Activated T-cell treated with anti-CD3 and anti-CD28 coated beads for 48 hours (primary cell): ENCODE measurements at regions not wholly inside any gene's neighbourhood (a gene's known extent, or its start where the extent isn't known, plus 50 kb on each side); places are given as distances from the start of the nearest gene placed in this dataset.

Experiments
- DNase-seq: peaks from one replicate; pipeline ENCODE4 v3.0.0-alpha.2; 2020; ENCODE audit warnings: low read depth

GRCh38 chr5:6006838-6007314 lies 371.5 kb downstream of the MED10 start:
- DNase-seq, result no peak

GRCh38 chr5:6003040-6003825 lies 375.1 kb downstream of the MED10 start:
- DNase-seq, result no peak

- DNase-seq, result no peak
Measured at GRCh38 chr5:6000867-6001266, 377.5 kb downstream of the MED10 start.

GRCh38 chr5:5995819-5996218 lies 382.5 kb downstream of the MED10 start:
- DNase-seq, result no peak

DNA sequence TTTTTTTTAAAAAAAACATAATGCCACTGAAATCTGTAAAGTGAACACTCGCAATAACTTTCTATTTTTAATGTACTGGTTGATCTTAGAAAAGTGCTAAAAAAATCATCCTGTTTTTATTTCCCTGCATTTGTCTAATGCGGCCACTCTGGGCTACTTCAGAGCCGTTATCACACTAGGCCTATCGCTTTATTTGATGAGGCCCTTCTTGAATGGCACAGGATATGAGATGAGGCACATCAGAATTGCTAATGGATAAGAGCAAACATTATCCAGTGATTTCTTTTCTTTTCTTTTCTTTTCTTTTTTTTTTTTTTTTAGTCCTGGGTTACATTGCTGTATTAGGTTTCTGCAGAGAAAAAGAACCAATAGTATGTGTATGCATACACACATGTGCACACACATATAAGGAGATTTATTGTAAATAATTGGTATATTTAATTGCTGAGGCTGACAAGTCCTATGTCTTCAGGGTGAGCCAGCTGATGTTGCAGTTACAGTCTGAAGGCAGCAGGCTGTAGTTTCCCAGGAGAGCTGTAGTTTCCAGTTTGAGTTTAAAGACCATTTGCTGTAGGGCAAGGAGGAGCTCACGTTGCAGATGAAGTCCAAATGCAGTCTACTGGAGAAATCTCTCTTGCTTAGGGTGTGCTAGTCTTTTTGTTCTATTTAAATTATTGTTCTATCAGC lies 391.7 kb downstream of the MED10 start:
- DNase-seq, result no peak

DNA sequence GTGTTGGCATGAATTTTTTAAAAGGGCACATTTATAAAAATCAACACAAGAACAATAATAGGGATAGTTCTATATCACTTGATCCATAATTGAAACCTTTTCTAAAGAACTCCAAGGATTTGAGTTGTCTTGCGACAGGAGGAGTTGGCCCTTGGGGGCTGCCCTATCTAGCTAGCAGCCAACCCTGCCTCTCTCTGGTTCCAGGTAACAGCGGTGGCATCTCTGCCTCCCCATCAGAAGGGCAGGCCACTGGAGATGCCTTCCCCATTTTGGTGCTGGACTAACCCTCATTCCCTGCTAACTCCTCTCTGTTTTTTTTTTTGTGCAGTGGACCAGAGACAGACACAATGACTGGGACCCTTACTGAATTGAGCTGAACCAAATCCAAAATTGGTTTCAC lies 393.0 kb downstream of the MED10 start:
- DNase-seq, result no peak

DNA sequence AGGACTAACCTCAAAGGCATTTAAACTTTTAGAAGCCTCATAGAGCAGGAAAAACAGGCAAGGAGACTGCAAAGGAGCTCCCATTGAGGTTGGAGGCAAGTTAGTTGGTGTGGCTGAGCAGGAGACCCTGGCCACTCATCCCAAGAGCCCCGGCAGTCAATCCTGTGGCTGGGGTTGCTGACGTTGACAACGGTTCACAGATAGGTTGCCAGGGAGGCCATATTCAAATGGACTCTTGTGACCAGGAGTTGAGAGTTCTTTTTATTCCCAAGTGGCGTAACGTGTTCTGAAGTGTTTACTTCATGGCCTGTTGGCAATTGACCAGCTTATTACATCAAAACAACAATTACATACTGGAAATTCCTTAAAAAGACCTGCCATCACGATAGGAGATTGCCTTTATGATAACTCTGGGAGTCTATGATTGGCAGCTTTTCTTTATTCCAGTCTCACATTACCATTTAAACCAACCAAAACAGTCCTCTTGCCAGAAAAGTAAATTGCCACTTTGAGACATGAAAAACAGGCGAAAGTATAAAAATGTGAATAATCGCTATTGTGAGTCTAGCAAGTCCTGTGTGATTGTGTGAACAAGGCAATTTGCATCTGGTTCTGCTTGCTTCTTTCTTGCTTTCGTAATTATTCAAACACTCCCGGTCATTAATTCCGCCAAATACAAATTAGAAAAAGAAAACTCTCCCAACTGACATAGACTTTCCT lies 394.9 kb downstream of the MED10 start:
- DNase-seq, result no peak

GRCh38 chr5:5981562-5981961 lies 396.8 kb downstream of the MED10 start:
- DNase-seq, result no peak

DNA sequence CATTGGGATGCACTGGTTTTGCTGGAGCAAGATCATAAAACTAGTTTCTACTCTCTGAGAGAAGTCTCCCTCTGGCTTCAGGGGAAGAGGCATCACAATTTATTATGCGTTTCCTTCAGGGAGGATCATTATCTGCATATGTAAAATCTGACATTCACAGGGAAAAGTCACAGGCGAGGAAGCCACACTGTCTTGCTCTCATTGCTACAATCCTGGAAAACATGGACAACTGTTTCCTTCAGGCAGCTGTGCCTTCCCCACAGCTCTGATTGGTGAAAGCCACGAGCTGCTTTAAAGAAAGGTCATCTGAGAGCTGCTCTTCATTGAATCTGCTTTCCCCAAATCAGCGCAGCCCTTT lies 397.8 kb downstream of the MED10 start:
- no peak for DNase-seq

DNA sequence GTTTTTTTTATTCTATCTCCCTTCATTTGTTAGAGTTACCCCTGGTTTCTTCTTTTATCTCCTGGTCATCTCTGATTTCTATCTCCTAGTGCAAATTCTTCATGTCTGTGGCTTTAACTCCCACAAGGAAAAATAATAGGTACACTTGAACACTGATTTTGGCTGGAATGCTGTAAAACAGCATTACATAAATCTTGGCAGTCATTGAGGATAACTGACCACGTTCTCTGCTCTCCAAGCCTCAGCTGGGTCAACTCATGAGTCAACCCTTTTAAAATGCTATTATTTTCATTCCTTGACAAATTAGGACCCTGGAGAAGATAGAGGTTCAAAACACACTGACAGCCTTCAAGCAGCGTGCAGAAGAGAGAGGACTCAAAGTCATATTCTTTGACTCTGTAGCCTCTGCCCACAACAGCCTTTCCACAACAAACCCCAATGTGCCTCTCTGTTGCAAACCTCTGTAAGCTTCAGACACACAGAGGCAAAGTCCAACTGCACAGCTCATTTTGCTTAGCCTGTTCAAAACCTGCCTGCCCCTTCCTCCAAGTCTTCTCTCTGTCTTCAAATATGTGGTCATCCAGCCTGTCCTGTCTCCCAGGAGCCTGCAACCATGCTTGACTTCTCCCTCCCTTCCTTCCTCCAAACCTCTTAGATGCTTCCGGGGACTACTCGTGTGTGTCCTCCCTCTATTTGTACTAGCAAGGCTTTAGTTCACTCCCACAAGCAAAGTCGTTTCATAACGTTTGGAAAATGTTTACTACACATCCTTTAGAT lies 398.4 kb downstream of the MED10 start:
- DNase-seq, result no peak

GRCh38 chr5:5979377-5979760 lies 399.0 kb downstream of the MED10 start:
- no peak for DNase-seq

DNA sequence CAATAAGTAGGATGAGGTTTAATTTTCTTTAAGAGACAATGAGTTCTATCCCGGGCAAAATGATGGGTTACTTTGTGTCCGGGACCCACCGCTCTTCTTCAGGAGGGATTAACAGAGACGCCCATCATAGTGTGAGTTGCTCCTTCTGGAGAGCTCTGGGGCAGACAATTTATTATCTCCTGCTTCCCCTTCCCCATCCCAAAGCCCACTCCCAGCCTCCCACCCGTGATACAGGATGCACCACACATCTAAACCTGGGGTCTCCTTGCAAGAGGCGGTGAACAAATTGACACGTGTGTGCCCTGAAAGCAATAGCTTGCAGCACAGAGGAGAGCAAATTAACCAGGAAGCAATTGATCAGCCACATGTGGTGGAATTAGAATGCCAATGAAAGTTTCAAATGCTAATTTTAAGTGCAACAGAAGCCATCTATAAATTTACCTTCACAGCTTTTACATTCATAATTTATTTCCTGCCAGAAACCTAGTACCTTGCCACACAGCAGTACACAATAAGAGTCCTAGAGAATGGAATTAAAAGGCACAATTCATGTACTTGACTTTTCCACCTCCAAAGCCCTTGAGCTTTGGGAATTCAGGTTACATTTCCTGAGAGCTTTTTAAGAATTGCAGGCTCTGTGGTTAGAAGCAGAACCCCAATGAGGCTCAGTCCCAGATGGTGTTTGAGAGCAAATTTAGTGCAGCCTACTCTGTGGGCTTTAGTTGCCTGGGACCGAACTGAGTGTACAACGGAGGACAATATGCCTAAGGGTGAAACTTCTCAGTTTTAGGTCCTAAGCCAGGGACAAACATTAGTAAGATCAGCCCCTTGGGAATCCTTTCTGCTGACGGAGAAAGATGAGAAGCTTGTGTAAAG lies 399.6 kb downstream of the MED10 start:
- DNase-seq, result no peak

DNA sequence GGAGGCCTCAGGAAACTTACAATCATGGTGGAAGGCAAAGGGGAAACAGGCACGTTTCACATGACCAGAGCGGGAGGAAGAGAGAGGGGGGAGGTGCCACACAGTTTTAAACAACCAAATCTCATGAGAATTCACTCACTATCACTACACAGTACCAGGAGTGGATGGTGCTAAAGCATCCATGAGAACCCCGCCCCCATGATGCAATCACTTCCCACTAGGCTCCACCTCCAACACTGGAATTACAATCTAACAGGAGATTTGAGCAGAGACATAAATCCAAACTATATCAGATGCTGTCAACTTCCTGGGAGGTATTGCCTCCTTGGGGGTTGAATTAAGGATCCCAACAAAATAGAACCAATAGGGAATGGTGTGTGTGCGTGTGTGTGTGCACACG lies 407.1 kb downstream of the MED10 start:
- no peak for DNase-seq

- DNase-seq, result no peak
Measured at GRCh38 chr5:5969942-5970483, 408.3 kb downstream of the MED10 start.

- DNase-seq, result no peak
Measured at GRCh38 chr5:5968981-5969380, 409.4 kb downstream of the MED10 start.

- no peak for DNase-seq
Measured at GRCh38 chr5:5967944-5968343, 410.4 kb downstream of the MED10 start.

- DNase-seq, result no peak
Measured at GRCh38 chr5:5967373-5967772, 411.0 kb downstream of the MED10 start.

DNA sequence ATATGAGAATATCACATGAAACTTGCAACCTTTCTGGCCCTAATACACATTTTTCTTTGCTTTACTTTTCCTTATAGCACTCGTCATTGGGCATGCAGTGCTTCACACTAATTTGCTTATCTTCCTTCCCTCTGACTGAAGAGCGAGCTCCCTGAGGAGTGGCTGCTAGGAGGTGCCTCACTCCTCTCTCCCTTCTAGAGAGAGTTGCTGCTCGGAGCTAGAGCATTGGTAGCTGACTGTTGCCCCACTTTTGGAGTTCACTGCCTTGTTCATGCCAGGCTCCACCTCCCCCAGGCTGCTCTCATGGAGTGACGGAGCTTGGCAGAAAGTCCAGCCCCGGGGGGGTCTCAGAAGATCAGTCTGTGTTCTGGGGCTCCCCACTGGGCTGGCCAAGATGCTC lies 413.2 kb downstream of the MED10 start:
- DNase-seq, result no peak

GRCh38 chr5:5964347-5964746 lies 414.0 kb downstream of the MED10 start:
- no peak for DNase-seq

DNA sequence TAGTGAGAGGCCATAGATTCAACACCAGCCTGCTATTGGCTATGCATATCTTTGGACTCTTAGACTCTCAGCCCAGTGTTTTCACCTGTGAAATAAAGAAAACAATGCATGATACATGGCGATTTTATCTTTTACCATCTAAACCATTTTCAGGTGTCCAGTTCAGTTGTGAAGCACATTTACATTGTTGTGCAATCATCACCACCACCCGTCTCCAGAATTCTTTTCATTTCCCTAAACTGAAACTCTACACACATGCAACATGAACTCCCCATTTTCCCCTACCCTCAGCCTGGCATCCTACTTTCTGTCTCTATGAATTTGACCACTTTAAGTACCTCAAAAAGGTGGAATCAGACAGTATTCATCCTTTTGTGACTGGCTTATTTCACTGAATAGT lies 420.6 kb downstream of the MED10 start:
- no peak for DNase-seq

DNA sequence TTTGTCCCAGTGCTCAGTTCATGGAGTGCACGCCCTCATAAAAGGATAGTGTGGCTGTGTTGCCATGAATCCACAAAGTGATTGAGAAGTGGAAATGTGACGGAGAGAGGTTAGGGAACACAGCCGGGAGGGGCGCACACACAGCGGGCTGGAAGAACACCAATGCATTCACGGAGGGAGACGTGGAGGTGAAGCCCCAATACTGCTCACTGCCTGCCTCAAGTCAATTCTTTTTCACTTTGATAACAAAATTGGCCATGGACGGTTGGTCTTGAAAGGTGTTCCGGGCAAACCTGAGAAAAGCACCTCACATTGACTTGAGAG lies 424.1 kb downstream of the MED10 start:
- no peak for DNase-seq
